ENCODE measurements at regions not wholly inside any gene's neighbourhood (a gene's known extent, or its start where the extent isn't known, plus 50 kb on each side); places are given as distances from the start of the nearest gene placed in this dataset.

DNA sequence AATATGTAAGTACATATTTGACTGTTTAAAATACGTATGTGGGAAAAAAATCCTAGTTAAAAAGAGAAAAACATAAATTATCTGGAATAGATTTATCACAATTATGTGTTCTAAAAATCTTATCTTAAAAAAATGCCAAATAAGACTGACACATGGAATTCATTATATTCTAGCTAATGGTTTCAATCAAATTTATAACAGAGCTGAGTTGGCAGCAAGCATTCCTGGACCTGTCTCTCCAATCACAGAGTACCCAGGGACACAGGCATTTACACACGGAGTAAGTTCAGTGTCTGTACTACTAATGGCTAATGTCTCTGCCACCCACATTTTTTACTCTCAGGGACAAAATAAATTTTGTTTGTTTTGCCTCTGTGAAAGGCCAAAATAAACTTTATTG is 122.3 kb downstream of the RPS12 start:
- TF ChIP-seq, protein P1, sequence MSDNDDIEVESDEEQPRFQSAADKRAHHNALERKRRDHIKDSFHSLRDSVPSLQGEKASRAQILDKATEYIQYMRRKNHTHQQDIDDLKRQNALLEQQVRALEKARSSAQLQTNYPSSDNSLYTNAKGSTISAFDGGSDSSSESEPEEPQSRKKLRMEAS (IDR thresholded peaks at IDR 0.05; ENCODE audit: insufficient read depth, insufficient read length): no peak
- TF ChIP-seq, protein P2, sequence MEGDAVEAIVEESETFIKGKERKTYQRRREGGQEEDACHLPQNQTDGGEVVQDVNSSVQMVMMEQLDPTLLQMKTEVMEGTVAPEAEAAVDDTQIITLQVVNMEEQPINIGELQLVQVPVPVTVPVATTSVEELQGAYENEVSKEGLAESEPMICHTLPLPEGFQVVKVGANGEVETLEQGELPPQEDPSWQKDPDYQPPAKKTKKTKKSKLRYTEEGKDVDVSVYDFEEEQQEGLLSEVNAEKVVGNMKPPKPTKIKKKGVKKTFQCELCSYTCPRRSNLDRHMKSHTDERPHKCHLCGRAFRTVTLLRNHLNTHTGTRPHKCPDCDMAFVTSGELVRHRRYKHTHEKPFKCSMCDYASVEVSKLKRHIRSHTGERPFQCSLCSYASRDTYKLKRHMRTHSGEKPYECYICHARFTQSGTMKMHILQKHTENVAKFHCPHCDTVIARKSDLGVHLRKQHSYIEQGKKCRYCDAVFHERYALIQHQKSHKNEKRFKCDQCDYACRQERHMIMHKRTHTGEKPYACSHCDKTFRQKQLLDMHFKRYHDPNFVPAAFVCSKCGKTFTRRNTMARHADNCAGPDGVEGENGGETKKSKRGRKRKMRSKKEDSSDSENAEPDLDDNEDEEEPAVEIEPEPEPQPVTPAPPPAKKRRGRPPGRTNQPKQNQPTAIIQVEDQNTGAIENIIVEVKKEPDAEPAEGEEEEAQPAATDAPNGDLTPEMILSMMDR (IDR thresholded peaks at IDR 0.05; ENCODE audit: extremely low read depth in 1 of 2, insufficient read depth in 1 of 2, low read depth in 1 of 2, low read length in 2 of 2): no peak

Data from endothelial cell of umbilical vein (primary cell).